HCT116 (cell line): ENCODE measurements at regions not wholly inside any gene's neighbourhood (a gene's known extent, or its start where the extent isn't known, plus 50 kb on each side); places are given as distances from the start of the nearest gene placed in this dataset.
"Not testable (repeated sequence)": the region's sequence is repeated elsewhere in the genome, so short reads cannot be mapped to it uniquely, and the experiment has no call there.

ENCODE experiments used
- ATAC-seq: fragments of 200-7000 bp; cut with Tn5 transposase; 2 replicates; pipeline ENCODE4 v1.9.1; 2020; ENCODE audit warnings: mild to moderate bottlenecking, moderate library complexity
- BruUV-seq: library from RNA; stranded (reverse); fragments of 400-500 nt; replicated peaks from 2 replicates; lab custom pipeline; 2021; lab: Mats Ljungman, UMichigan
- CTCF ChIA-PET: fragments of 300-600 bp; sonication (Branson Sonifier 250); formaldehyde crosslinking; loops from one replicate; lab custom pipeline; 2021; ENCODE audit warnings: antibody characterized with exemption; lab: Charles Lee
- POLR2A ChIA-PET: fragments of 300-600, 350-600 bp; sonication (Branson Sonifier 250); formaldehyde crosslinking; loops from one replicate; lab custom pipeline; 2021; ENCODE audit warnings: antibody characterized with exemption; lab: Charles Lee
- RAD21 ChIA-PET, 2 experiments: fragments of 300-600 bp; sonication (Branson Sonifier 250); formaldehyde crosslinking; loops; one replicate each; lab custom pipeline; 2023; ENCODE audit warnings: low total read pairs in 2 of 2; ENCODE audit not compliant: uncharacterized antibody in 2 of 2, unreplicated experiment in 2 of 2, low non-redundant PET in 1 of 2; lab: Charles Lee
- DNase-seq: peaks from one replicate; pipeline ENCODE4 v3.0.0-alpha.2; 2010; ENCODE audit warnings: low read depth, low spot score
- H2AFZ ChIP-seq: fragments of 200-600 bp; shearing (Covaris generic), sonication (generic); 2 replicates; pipeline ENCODE4 v1.6.1; 2017; ENCODE audit warnings: low read depth, mixed run types, mixed read lengths, antibody characterized with exemption, low read length; ENCODE audit not compliant: poor library complexity, severe bottlenecking
- H3K27ac ChIP-seq: 2 replicates; pipeline ENCODE4 v1.5.1; 2012; ENCODE audit warnings: low read depth, low read length
- H3K27me3 ChIP-seq: fragments of 200-600 bp; sonication (generic); 2 replicates; pipeline ENCODE4 v1.6.1; 2016; ENCODE audit warnings: mixed run types, low read length, mixed read lengths; ENCODE audit not compliant: insufficient read depth
- H3K36me3 ChIP-seq, 2 experiments: fragments of 200-500 bp in 1 of 2; fragments of 200-600 bp in 1 of 2; sonication (Bioruptor generic) in 1 of 2; sonication (generic) in 1 of 2; 2 replicates each; pipeline versions ENCODE4 v1.5.1 to v1.6.1; 2014 to 2016; ENCODE audit warnings: low read length in 2 of 2, inconsistent platforms in 1 of 2, mixed read lengths in 1 of 2, mixed run types in 1 of 2; ENCODE audit not compliant: insufficient read depth in 2 of 2, control insufficient read depth in 1 of 2
- H3K4me1 ChIP-seq, 2 experiments: fragments of 200-600 bp in 1 of 2; sonication (generic) in 1 of 2; 2 replicates each; pipeline versions ENCODE4 v1.5.1 to v1.6.1; 2012 to 2017; ENCODE audit warnings: low read length in 2 of 2, inconsistent platforms in 1 of 2, mild to moderate bottlenecking in 1 of 2, mixed read lengths in 1 of 2, mixed run types in 1 of 2, moderate library complexity in 1 of 2; ENCODE audit not compliant: insufficient read depth in 2 of 2, control insufficient read depth in 1 of 2
- H3K4me2 ChIP-seq: fragments of 200-600 bp; sonication (generic); 2 replicates; pipeline ENCODE4 v1.6.1; 2017; ENCODE audit warnings: mixed run types, low read length, mixed read lengths
- H3K4me3 ChIP-seq, 2 experiments: fragments of 200-600 bp in 1 of 2; sonication (generic) in 1 of 2; replicated peaks in 1 of 2; 2 replicates each; pipeline ENCODE4 v1.5.1; 2011 to 2016; ENCODE audit warnings: low read length in 2 of 2, control low read depth in 1 of 2, low read depth in 1 of 2, mild to moderate bottlenecking in 1 of 2, mixed read lengths in 1 of 2, mixed run types in 1 of 2
- H3K79me2 ChIP-seq: fragments of 200-600 bp; sonication (generic); 2 replicates; pipeline ENCODE4 v1.6.1; 2017; ENCODE audit warnings: mild to moderate bottlenecking, mixed run types, low read length, moderate library complexity, mixed read lengths; ENCODE audit not compliant: insufficient read depth
- H3K9ac ChIP-seq: fragments of 200-600 bp; sonication (generic); 2 replicates; pipeline ENCODE4 v1.6.1; 2016; ENCODE audit warnings: low read length, mixed read lengths
- H3K9me2 ChIP-seq: fragments of 200-600 bp; sonication (generic), shearing (Covaris generic); 2 replicates; pipeline ENCODE4 v1.6.1; 2017; ENCODE audit warnings: mixed run types, mild to moderate bottlenecking, moderate library complexity; ENCODE audit not compliant: insufficient read depth
- H3K9me3 ChIP-seq, 2 experiments: fragments of 200-500 bp in 1 of 2; fragments of 200-600 bp in 1 of 2; sonication (Bioruptor generic) in 1 of 2; sonication (generic) in 1 of 2; 2 replicates each; pipeline ENCODE4 v1.6.1; 2014 to 2017; ENCODE audit warnings: low read length in 2 of 2, mixed read lengths in 2 of 2, inconsistent platforms in 1 of 2, low read depth in 1 of 2, mild to moderate bottlenecking in 1 of 2, mixed run types in 1 of 2, moderate library complexity in 1 of 2; ENCODE audit not compliant: control insufficient read depth in 1 of 2, insufficient read depth in 1 of 2
- H4K20me1 ChIP-seq: fragments of 200-600 bp; sonication (generic), shearing (Covaris generic); 2 replicates; pipeline ENCODE4 v1.6.1; 2017; ENCODE audit warnings: mixed run types, mild to moderate bottlenecking, moderate library complexity; ENCODE audit not compliant: insufficient read depth
- CEBPB ChIP-seq: IDR thresholded peaks from 2 replicates; pipeline ENCODE4 v1.6.1; 2012; ENCODE audit warnings: low read depth
- CTCF ChIP-seq, 3 experiments: fragments of 200-600 bp in 1 of 3; sonication (generic) in 1 of 3; IDR thresholded peaks in 2 of 3; conservative IDR thresholded peaks in 1 of 3; 2 replicates each; pipeline ENCODE4 v1.5.1; 2012 to 2017; ENCODE audit warnings: low read depth in 2 of 3, low read length in 2 of 3, antibody characterized with exemption in 1 of 3, borderline replicate concordance in 1 of 3, control low read depth in 1 of 3, mild to moderate bottlenecking in 1 of 3, mixed read lengths in 1 of 3, mixed run types in 1 of 3, moderate library complexity in 1 of 3; ENCODE audit not compliant: insufficient read depth in 1 of 3
- ELF1 ChIP-seq: IDR thresholded peaks from 2 replicates; pipeline ENCODE4 v1.6.1; 2012; ENCODE audit warnings: low read depth, borderline replicate concordance
- JUND ChIP-seq: IDR thresholded peaks from 2 replicates; pipeline ENCODE4 v1.6.1; 2012
- MAX ChIP-seq: IDR thresholded peaks from 2 replicates; pipeline ENCODE4 v1.6.1; 2012
- RAD21 ChIP-seq: IDR thresholded peaks from 2 replicates; pipeline ENCODE4 v1.6.1; 2012; ENCODE audit warnings: low read depth, mild to moderate bottlenecking
- REST ChIP-seq: IDR thresholded peaks from 2 replicates; pipeline ENCODE4 v1.6.1; 2012; ENCODE audit warnings: low read depth
- TCF7L2 ChIP-seq: IDR thresholded peaks from 2 replicates; pipeline ENCODE4 v1.7.0; 2011; ENCODE audit warnings: borderline replicate concordance, inconsistent platforms; ENCODE audit not compliant: insufficient read depth, insufficient read length; ENCODE audit errors: extremely low read depth
- intact Hi-C: fragments of 100-400 bp; cut with micrococcal nuclease; formaldehyde crosslinking; loops from 2 replicates; pipeline ENCODE4 v1.10.0; 2022

- POLR2A ChIA-PET, result no interaction called here
- CTCF ChIA-PET, result no interaction called here
- no peak for ATAC-seq
- H3K4me1 ChIP-seq, result peaks cover 2 to 17% of the 10 kb centered on the region in 2 experiments; a peak in 3 of 4 replicates
- peak overlapping the region; percentile 68 for H2AFZ ChIP-seq
- no peaks in the 10 kb centered on the region for H3K9me3 ChIP-seq
- RAD21 ChIA-PET, result no interaction called here
- no peaks in the 10 kb centered on the region for H4K20me1 ChIP-seq
- H3K9me2 ChIP-seq, result no peaks in the 10 kb centered on the region
- H3K36me3 ChIP-seq, result no peaks in the 10 kb centered on the region
- H3K27me3 ChIP-seq, result no peaks in the 10 kb centered on the region
- H3K4me3 ChIP-seq, result no peak overlapping the region
- no TSS peak for BruUV-seq
- no peak overlapping the region for H3K27ac ChIP-seq
- no peak for TF ChIP-seq JUND
- TF ChIP-seq, all 23 proteins: peak for 0
- intact Hi-C loops, result no loop called here
- H3K9ac ChIP-seq, result no peak overlapping the region
- no peak for DNase-seq
- peak overlapping the region; percentile 60 for H3K4me2 ChIP-seq
- H3K79me2 ChIP-seq, result no peaks in the 10 kb centered on the region
Measured at GRCh38 chr7:12032146-12032545, 178.9 kb upstream of the TMEM106B start.

- BruUV-seq, H3K27me3 ChIP-seq: not testable (repeated sequence)
Measured at GRCh38 chr7:12043457-12043856, 167.6 kb upstream of the TMEM106B start.

GRCh38 chr7:12052211-12052610 lies 158.9 kb upstream of the TMEM106B start:
- Histone ChIP-seq H3K27ac (no peak overlapping the region), H3K9ac (no peak overlapping the region), H3K4me3 (no peak overlapping the region), H3K4me2 (no peak overlapping the region), H2AFZ (no peak overlapping the region), H3K79me2 (no peaks in the 10 kb centered on the region), H3K27me3 (no peaks in the 10 kb centered on the region), H3K9me3 (no peaks in the 10 kb centered on the region), H4K20me1 (no peaks in the 10 kb centered on the region), H3K4me1 (no peaks in the 10 kb centered on the region), H3K36me3 (no peaks in the 10 kb centered on the region), H3K9me2 (no peaks in the 10 kb centered on the region)
- ChIA-PET RAD21 (no interaction called here), CTCF (no interaction called here), POLR2A (no interaction called here)
- DNase-seq, result no peak
- BruUV-seq, result no TSS peak
- intact Hi-C loops, result no loop called here
- no peak for ATAC-seq
- no peak for TF ChIP-seq REST
- no peak for TF ChIP-seq CEBPB
- no peak for TF ChIP-seq CTCF (IDR thresholded peaks at IDR 0.05 in 2 of 3, conservative IDR thresholded peaks at IDR 0.05 in 1 of 3; ENCODE audit: borderline replicate concordance in 1 of 3, insufficient read depth in 1 of 3, low read depth in 2 of 3, low read length in 2 of 3)
- TF ChIP-seq ELF1, result no peak
- TF ChIP-seq MAX, result no peak
- TF ChIP-seq TCF7L2, result no peak
- no peak for TF ChIP-seq RAD21

More at GRCh38 chr7:12043457-12043856, 167.6 kb upstream of the TMEM106B start:
- H3K4me1 ChIP-seq, H3K4me3 ChIP-seq, H2AFZ ChIP-seq, H4K20me1 ChIP-seq, H3K9me2 ChIP-seq, H3K27ac ChIP-seq, H3K9ac ChIP-seq, POLR2A ChIA-PET, H3K79me2 ChIP-seq, H3K4me2 ChIP-seq, CTCF ChIA-PET, intact Hi-C loops, H3K36me3 ChIP-seq, ATAC-seq, DNase-seq, RAD21 ChIA-PET, H3K9me3 ChIP-seq: not testable (repeated sequence)
